ENCODE measurements at regions not wholly inside any gene's neighbourhood (a gene's known extent, or its start where the extent isn't known, plus 50 kb on each side); places are given as distances from the start of the nearest gene placed in this dataset.
"Not testable (repeated sequence)": the region's sequence is repeated elsewhere in the genome, so short reads cannot be mapped to it uniquely, and the experiment has no call there.

GRCh38 chr13:37209621-37210580 lies 104.4 kb upstream of the CSNK1A1L start:
- no peak for DNase-seq

- DNase-seq = no peak
These were observed 102.4 kb upstream of the CSNK1A1L start for GRCh38 chr13:37207691-37208451.

DNA sequence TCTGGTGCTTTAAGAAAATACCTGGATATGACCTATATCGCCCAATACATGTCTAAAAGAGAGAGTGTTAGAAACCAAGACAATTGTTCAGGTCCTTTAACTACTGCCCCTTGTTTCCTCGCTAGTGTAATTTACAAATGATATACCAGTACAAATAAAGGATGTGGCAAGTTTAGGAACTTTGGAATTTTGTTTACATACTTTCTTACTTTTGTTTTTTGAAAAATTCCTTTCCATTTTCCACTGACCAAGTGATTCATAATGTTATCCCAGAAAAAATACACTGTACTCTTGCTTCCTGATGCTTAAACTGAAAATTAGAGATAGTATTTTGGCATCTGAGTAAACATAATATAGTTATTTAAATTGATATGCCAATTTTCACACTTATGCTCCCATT lies 96.8 kb upstream of the CSNK1A1L start:
- DNase-seq = no peak

DNA sequence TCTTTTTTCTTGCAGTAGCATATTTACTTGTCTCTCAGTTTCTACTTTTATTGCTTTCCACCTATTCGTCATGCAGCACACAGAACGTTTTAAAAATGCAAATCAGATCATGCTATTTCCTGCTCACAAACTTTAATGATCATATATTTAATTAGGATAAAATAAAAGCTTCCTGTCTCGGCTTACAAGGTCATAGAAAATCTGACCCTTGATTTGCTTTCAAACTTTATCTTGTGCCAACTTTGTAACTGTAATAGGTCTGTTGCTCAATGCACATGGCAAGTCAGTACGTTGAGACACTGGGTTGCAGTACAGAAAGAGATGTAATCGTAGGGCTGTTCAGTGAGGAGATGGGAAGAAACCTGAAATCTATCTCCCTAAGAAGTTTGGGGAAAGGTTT lies 95.6 kb upstream of the CSNK1A1L start:
- DNase-seq = no peak

GRCh38 chr13:37198629-37199028 lies 93.2 kb upstream of the CSNK1A1L start:
- DNase-seq = no peak

- no peak for DNase-seq
These were observed 90.2 kb upstream of the CSNK1A1L start for GRCh38 chr13:37195621-37196020.

DNA sequence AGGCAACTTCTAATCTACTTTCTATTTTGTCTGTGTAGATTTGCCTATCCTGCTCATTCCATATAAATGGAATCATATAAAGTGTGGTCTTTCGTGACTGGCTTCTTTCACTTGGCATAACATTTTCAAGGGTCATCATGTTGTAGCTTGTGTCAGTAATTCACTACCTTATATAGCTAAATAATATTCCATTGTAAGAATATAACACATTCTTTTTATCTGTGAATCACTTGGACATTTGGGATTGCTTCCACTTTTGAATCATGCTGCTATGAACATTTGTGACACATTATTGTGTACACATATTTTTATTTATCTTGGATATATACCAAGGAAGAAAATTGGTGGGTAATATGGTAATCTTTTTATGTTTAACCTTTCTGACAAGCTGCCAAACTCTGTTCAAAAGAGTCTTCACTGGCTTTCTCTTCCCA lies 89.0 kb upstream of the CSNK1A1L start:
- no peak for DNase-seq

GRCh38 chr13:37192956-37193355 lies 87.5 kb upstream of the CSNK1A1L start:
- DNase-seq = no peak

GRCh38 chr13:37187621-37188020 lies 82.2 kb upstream of the CSNK1A1L start:
- no peak for DNase-seq

- DNase-seq = no peak
These were observed 81.6 kb upstream of the CSNK1A1L start for GRCh38 chr13:37187105-37187504.

GRCh38 chr13:37181620-37182019 lies 76.2 kb upstream of the CSNK1A1L start:
- DNase-seq = no peak

GRCh38 chr13:37179645-37180044 lies 74.2 kb upstream of the CSNK1A1L start:
- DNase-seq = no peak

DNA sequence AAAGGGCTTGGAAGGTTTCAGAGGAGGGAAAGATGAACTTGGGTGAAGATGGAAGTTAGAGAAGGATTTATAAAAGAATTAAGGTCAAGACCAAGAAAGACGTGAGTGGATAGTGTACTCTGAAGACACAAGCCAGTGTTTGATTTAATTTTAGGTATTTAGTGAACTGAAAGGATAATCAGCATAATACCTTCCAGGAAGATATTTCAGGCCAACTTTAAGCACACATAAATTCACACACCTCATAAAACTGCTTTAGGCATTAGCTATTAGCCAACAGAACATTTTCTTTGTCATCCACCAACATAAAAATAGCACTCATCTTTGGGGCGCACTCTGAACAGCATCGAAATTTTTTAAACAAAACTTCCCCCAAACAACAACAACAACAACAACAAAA lies 71.7 kb upstream of the CSNK1A1L start:
- no peak for DNase-seq

DNA sequence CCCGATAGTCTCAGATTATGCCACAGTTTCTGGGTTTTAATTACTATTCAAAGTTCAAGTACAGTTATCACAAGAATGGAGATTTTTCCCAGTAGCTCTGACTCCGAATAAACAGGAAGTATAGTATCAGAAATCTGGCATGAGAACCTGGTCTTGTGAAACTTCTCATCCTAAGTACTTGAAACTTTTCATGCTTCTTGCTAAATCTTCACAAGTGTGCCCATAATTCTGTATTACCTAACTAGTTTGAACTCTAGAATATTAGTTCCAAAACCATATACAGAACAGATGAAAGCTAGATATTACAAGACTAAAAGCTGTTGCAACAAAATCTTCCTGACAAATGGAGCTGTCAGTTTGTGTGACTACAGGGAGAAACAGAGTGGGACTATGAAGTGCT lies 70.5 kb upstream of the CSNK1A1L start:
- DNase-seq = no peak

- DNase-seq = no peak
These were observed 67.8 kb upstream of the CSNK1A1L start for GRCh38 chr13:37173214-37173613.

GRCh38 chr13:37172226-37172625 lies 66.8 kb upstream of the CSNK1A1L start:
- not testable (repeated sequence) for DNase-seq

DNA sequence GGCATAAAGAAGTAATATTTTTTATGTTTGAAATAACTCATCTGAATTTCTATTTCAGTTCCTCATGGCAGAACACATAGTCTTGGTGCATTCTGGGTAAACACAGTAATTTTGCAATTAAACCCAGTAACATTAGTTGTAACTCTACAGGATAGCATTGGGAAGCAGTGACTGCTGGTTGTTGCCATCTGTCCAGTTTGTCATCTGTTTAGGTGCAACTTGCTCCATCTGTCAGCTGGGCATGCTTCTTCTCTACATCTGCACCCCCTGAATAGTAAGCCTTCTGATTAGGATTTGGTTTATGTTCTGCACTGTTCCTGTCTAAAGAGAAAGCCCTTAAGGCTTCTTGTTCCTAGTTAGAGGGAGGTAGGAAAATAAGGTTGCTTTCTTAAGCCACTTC lies 63.5 kb upstream of the CSNK1A1L start:
- no peak for DNase-seq

DNA sequence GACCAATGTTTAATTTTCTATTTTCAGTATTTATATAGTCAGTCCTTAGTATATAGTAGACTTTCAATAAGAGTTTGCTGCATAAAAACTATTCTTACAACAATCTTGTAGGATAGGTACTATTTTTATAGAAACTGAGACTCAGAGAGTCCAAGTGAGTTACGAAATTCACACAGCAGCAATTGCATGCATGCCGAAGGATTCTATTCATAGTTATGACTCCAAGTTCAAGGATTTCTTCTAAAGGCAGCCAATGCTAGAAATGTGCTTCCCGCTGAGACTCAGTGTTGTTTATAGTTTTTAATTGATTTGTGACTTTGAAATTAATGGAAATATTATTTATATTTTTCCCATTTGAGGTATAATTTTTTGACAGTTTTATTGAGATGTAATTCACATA lies 62.7 kb upstream of the CSNK1A1L start:
- no peak for DNase-seq

DNA sequence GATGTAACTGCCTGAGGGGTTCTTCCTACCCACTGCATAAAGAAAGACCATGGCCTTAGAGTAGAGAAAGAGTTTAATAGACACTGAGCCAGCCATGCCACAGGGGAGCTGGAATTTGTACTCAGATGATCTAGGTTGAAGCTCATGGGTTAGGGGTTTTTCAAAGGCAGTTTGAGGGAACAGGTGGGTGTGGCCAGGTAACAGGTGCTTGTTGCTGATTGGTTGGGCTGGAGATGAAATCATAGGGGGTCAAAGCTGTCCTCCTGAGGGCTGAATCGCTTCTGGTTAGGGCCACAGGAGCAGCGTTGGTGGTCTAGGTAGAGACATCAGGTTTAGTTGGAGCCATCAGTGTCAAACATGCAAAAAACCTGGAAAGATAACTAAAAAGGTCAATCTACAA lies 59.2 kb upstream of the CSNK1A1L start:
- no peak for DNase-seq

GRCh38 chr13:37163641-37164265 lies 58.3 kb upstream of the CSNK1A1L start:
- no peak for DNase-seq

DNA sequence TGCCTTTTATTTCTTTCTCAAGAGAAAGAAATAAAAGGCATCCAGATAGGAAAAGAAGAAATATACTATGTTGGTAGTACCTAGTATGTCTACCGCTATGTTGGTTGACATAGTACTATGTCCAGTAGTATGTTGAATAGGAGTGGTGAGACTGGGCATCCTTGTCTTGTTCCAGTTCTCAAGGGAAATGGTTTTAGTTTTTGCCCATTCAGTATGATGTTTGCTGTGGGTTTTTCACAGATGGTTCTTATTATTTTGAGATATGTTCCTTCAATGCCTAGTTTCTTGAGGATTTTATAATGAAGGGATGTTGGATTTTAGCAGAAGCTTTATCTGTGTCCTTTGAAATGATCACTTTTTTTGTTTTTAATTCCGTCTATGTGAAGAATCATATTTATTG lies 53.0 kb upstream of the CSNK1A1L start:
- no peak for DNase-seq

DNA sequence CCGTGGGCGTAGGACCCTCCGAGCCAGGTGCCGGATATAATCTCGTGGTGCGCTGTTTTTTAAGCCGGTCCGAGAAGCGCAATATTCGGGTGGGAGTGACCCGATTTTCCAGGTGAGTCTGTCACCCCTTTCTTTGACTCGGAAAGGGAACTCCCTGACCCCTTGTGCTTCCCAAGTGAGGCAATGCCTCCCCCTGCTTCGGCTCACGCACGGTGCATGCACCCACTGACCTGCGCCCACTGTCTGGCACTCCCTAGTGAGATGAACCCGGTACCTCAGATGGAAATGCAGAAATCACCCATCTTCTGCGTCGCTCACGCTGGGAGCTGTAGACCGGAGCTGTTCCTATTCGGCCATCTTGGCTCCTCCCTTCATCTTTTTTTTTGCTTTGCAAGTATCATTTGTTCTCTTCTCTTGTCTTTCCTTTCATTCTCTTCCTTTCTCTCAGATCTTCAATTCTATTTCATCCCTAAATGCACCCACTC lies 50.2 kb upstream of the CSNK1A1L start:
- not testable (repeated sequence) for DNase-seq

All from MV-4-11 (cell line).